DND-41 (cell line): ENCODE measurements at regions not wholly inside any gene's neighbourhood (a gene's known extent, or its start where the extent isn't known, plus 50 kb on each side); places are given as distances from the start of the nearest gene placed in this dataset.
A peak's percentile ranks its signal among the peaks of the same experiment; 100 is the strongest.

Source experiments
- ATAC-seq: fragments of 200-7000 bp; cut with Tn5 transposase; 3 replicates; pipeline ENCODE4 v1.9.1; 2021; ENCODE audit warnings: low read depth; ENCODE audit not compliant: insufficient read depth
- DNase-seq: peaks from one replicate; pipeline ENCODE4 v3.0.0-alpha.2; 2020
- H2AFZ ChIP-seq: 2 replicates; pipeline ENCODE4 v1.6.0; 2012; ENCODE audit warnings: low read depth, low read length
- H3K27ac ChIP-seq: 2 replicates; pipeline ENCODE4 v1.5.1; 2012; ENCODE audit warnings: low read length, inconsistent platforms
- H3K27me3 ChIP-seq: fragments of 200-600 bp; sonication (generic); 2 replicates; pipeline ENCODE4 v1.6.0; 2012; ENCODE audit warnings: low read length, mild to moderate bottlenecking, inconsistent platforms; ENCODE audit not compliant: insufficient read depth, poor library complexity
- H3K36me3 ChIP-seq: 2 replicates; pipeline ENCODE4 v1.5.1; 2012; ENCODE audit warnings: low read length, inconsistent platforms; ENCODE audit not compliant: insufficient read depth
- H3K4me1 ChIP-seq: 2 replicates; pipeline ENCODE4 v1.5.1; 2012; ENCODE audit warnings: mild to moderate bottlenecking, low read length; ENCODE audit not compliant: insufficient read depth
- H3K4me2 ChIP-seq: 2 replicates; pipeline ENCODE4 v1.6.0; 2012; ENCODE audit warnings: mild to moderate bottlenecking, moderate library complexity, low read length, inconsistent platforms; ENCODE audit not compliant: insufficient read depth
- H3K4me3 ChIP-seq, 2 experiments: fragments of 200-600 bp in 1 of 2; shearing (Covaris generic) in 1 of 2; 2 replicates each; pipeline ENCODE4 v1.5.1; 2012 to 2016; ENCODE audit warnings: inconsistent platforms in 2 of 2, low read length in 2 of 2, mild to moderate bottlenecking in 2 of 2, low read depth in 1 of 2, moderate library complexity in 1 of 2
- H3K79me2 ChIP-seq: 2 replicates; pipeline ENCODE4 v1.6.0; 2012; ENCODE audit warnings: low read length, inconsistent platforms; ENCODE audit not compliant: insufficient read depth
- H3K9ac ChIP-seq: 2 replicates; pipeline ENCODE4 v1.6.0; 2012; ENCODE audit warnings: low read depth, mild to moderate bottlenecking, inconsistent platforms, low read length, moderate library complexity
- H3K9me3 ChIP-seq: 2 replicates; pipeline ENCODE4 v1.5.1; 2012; ENCODE audit warnings: low read length, moderate library complexity, mild to moderate bottlenecking, inconsistent platforms; ENCODE audit not compliant: insufficient read depth, severe bottlenecking
- H4K20me1 ChIP-seq: 2 replicates; pipeline ENCODE4 v1.6.0; 2012; ENCODE audit warnings: low read length; ENCODE audit not compliant: insufficient read depth
- EZH2 ChIP-seq: IDR thresholded peaks from 3 replicates; pipeline ENCODE4 v1.6.1; 2012; ENCODE audit warnings: borderline replicate concordance, low read depth, mild to moderate bottlenecking, moderate library complexity, low read length, inconsistent platforms; ENCODE audit not compliant: severe bottlenecking
- TF ChIP-seq, protein P1 (sequence below): IDR thresholded peaks from 2 replicates; pipeline ENCODE4 v1.5.1; 2012; ENCODE audit warnings: borderline replicate concordance, low read length, moderate library complexity, mild to moderate bottlenecking; ENCODE audit not compliant: poor library complexity, severe bottlenecking; ENCODE audit errors: extremely low read depth

DNA sequence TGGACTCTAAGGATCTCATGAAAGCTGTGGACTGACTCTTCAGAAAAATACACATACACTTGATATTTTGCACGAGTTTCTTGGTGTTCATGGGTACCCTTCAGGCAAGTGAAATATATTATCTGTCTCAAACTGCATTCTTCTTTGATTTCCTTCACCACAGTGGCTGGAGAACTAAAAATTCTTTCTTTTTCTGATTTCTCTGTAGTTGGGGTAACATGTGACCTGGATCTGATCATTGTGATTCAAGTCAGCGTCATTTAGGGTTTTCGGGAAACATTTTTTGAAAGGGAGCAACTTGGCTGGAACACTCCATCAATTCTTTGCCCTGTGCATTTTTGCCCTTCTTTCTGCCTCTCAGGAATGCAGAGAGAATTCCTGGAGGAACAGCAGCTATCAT, 205.8 kb downstream of the OR2B2 start:
- Histone ChIP-seq H3K9me3 (no peaks in the 10 kb centered on the region), H3K4me1 (no peaks in the 10 kb centered on the region), H2AFZ (no peak overlapping the region), H3K4me3 (no peak overlapping the region), H4K20me1 (no peaks in the 10 kb centered on the region), H3K79me2 (no peaks in the 10 kb centered on the region), H3K9ac (no peak overlapping the region), H3K4me2 (no peak overlapping the region), H3K36me3 (no peaks in the 10 kb centered on the region; the same call in 1 of the 2 replicates), H3K27me3 (peaks cover 8% of the 10 kb centered on the region), H3K27ac (no peak overlapping the region)
- ATAC-seq (no peak), DNase-seq (no peak)
- no peak for TF ChIP-seq EZH2
- TF ChIP-seq, protein P1, sequence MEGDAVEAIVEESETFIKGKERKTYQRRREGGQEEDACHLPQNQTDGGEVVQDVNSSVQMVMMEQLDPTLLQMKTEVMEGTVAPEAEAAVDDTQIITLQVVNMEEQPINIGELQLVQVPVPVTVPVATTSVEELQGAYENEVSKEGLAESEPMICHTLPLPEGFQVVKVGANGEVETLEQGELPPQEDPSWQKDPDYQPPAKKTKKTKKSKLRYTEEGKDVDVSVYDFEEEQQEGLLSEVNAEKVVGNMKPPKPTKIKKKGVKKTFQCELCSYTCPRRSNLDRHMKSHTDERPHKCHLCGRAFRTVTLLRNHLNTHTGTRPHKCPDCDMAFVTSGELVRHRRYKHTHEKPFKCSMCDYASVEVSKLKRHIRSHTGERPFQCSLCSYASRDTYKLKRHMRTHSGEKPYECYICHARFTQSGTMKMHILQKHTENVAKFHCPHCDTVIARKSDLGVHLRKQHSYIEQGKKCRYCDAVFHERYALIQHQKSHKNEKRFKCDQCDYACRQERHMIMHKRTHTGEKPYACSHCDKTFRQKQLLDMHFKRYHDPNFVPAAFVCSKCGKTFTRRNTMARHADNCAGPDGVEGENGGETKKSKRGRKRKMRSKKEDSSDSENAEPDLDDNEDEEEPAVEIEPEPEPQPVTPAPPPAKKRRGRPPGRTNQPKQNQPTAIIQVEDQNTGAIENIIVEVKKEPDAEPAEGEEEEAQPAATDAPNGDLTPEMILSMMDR = no peak

DNA sequence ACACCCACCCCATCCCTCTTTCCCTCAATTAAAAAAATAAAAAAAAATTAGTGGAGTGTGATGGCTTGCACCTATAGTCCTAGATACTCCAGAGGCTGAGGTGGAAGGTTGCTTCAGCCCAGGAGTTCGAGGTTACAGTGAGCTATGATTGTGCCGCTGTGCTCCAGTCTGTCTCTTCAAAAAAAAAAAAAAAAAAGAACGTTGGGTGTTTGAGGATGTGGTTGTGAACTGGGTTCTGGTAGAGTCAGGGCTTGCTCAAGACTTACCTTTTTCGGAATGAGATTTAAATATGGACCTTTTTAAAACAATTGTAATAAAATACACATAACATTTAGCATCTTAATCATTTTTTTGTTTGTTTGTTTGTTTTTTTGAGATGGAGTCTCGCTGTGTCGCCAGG, 211.9 kb downstream of the OR2B2 start:
- no peak for TF ChIP-seq EZH2
- TF ChIP-seq, protein P1 = no peak
- Histone ChIP-seq H3K79me2 (0 out of 2 replicates have a peak, but pooled peaks cover 1% of the 10 kb centered on the region), H3K27me3 (peaks cover 6% of the 10 kb centered on the region), H3K36me3 (no peaks in the 10 kb centered on the region), H3K9ac (no peak overlapping the region), H4K20me1 (no peaks in the 10 kb centered on the region), H3K4me2 (no peak overlapping the region), H3K27ac (no peak overlapping the region), H3K4me1 (peaks cover 10% of the 10 kb centered on the region; the same call in 1 of the 2 replicates), H3K4me3 (no peak overlapping the region), H2AFZ (no peak overlapping the region), H3K9me3 (no peaks in the 10 kb centered on the region)
- DNase-seq (no peak), ATAC-seq (0 out of 3 replicates have a peak, but pooled peaks have one; percentile 31)

DNA sequence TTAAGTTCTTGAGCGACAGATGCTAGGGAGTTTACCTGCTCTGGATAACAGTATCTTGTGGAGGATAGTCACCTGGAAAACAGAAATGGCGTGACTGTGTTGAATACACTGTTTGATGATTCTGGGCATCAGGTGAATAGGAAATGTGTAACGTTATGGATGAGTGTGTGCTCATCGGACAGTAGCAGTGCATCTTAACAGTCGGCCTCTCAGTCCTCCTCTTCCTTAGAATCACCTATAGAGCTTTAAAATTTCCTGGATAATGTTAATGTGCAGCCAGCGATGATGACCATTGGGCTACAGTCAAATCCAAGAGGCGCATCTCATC, 217.7 kb downstream of the OR2B2 start:
- Histone ChIP-seq H3K9me3 (no peaks in the 10 kb centered on the region), H3K79me2 (peaks cover 16% of the 10 kb centered on the region; the same call in 1 of the 2 replicates), H3K27me3 (no peaks in the 10 kb centered on the region), H4K20me1 (no peaks in the 10 kb centered on the region), H3K36me3 (no peaks in the 10 kb centered on the region), H3K4me3 (peak overlapping the region; percentile 49 to 58; a peak in 3 of 4 replicates), H3K4me1 (peaks cover 27% of the 10 kb centered on the region; the same call in 1 of the 2 replicates), H3K4me2 (peak overlapping the region; percentile 67), H2AFZ (peak overlapping the region; percentile 81), H3K27ac (peak overlapping the region; percentile 64), H3K9ac (peak overlapping the region; percentile 54)
- ATAC-seq = no peak; the same call in 1 of the 3 replicates
- DNase-seq = no peak
- TF ChIP-seq EZH2 = no peak
- TF ChIP-seq, protein P1 = no peak
